KBM-7 (cell line): ENCODE measurements at regions not wholly inside any gene's neighbourhood (a gene's known extent, or its start where the extent isn't known, plus 50 kb on each side); places are given as distances from the start of the nearest gene placed in this dataset.

Source experiments
- DNase-seq: peaks from one replicate; pipeline ENCODE4 v3.0.0-alpha.2; 2015
- in situ Hi-C: fragments of 300-500 bp; cut with MboI; formaldehyde crosslinking; loops from 2 replicates; pipeline ENCODE4 v1.14.3; 2020; ENCODE audit warnings: low sequenced_read_pairs, low pct_unique_long_range_greater_than_20kb, mixed read lengths

- DNase-seq, result no peak
- in situ Hi-C loops, result no loop called here
Measured at GRCh38 chr2:841036-841435, 109.6 kb upstream of the SNTG2 start.

DNA sequence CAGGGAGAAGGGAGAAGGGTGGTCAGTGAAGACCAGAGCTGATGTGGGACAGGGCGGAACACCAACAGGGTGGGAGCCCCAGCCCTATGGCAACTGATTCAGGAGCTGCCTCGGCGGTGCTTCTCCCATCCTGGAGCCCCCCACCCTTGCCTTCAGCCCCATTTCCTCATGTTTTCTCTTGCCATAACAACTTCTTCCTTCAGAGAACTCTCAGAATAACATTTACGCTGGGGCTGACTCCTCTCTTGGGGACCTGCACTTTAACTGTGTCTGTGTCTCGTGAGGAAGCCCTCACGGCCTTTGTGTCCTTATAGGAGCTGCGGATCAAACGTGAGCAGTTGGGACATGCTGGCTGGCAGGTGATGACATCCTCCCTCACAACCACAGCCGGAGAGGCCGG is 116.4 kb upstream of the SNTG2 start:
- in situ Hi-C loops, result no loop called here
- DNase-seq, result no peak

GRCh38 chr2:833180-833579 is 117.5 kb upstream of the SNTG2 start:
- in situ Hi-C loops, result no loop called here
- DNase-seq, result no peak

DNA sequence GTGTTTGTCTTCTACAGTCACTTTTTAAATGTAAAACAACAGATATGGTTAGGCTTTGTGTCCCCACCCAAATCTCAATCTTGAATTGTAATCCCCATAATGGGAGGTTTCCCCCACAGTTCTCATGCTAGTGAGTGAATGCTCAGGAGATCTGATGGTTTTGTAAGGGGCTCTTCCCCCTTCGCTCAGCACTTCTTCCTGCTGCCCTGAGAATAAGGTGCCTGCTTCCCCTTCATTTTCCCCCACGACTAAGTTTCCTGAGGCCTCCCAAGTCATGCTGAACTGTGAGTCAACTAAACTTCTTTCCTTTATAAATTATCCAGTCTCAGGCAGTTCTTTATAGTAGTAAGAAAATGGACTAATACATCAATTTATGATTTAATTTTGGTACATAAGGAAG is 118.0 kb upstream of the SNTG2 start:
- DNase-seq, result no peak
- in situ Hi-C loops, result no loop called here

DNA sequence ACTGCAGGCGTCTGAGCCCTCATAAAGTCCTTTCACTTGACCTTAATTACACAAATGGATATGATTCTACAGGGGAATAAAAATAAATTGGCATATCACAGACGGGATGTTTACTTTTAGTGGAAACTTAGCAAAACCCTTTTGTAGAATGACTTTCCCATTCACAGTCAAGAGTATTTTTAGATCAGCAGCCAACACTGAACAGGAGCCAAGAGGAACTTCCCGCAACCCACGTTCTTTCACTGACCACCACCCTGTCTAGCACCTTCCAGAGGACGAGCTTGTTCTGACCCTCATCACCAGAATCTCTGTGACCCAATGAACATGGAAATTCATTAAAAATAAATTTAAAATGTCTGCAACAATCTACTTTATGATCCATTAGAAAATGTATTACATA is 119.0 kb upstream of the SNTG2 start:
- in situ Hi-C loops, result no loop called here
- no peak for DNase-seq

DNA sequence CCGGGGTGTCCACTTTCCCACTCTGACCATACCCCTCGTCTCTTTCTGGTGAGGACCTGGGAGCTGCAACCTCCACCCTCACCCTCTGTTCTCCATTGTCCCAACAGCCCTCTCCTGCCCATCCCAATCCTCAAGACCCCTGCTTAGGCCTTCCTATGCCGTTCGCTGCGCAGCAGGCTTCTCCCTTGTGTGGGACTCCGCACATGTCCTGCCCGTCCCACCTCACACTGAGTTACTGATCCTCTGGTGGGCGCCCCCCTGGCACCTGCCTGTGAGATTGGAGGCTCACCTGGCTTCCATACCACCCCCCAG is 119.5 kb upstream of the SNTG2 start:
- DNase-seq, result no peak
- in situ Hi-C loops, result no loop called here

GRCh38 chr2:830419-831224 is 120.0 kb upstream of the SNTG2 start:
- in situ Hi-C loops, result no loop called here
- DNase-seq, result no peak

GRCh38 chr2:829047-829446 is 121.6 kb upstream of the SNTG2 start:
- in situ Hi-C loops, result no loop called here
- no peak for DNase-seq

DNA sequence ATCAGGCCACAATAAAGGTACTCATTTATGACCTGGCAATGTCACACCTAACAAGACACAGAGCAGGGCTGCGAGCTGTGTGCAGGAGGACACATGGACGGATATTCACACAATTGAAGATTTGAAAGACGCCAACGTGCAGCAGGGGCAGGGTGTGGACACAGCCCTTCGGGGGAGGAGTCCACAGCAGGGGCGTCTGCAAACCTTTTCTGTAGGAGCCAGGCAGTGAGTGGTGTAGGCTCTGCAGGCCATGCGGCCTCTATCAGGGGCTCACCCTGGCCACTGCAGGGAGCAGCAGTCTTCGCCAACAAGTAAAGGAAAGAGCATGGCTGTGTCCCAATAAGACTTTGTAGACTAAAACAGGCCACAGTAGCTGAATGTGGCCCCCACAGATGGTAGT is 125.7 kb upstream of the SNTG2 start:
- DNase-seq, result no peak
- in situ Hi-C loops, result no loop called here

- no peak for DNase-seq
- in situ Hi-C loops, result no loop called here
Measured at GRCh38 chr2:824524-824923, 126.1 kb upstream of the SNTG2 start.

- in situ Hi-C loops, result no loop called here
- no peak for DNase-seq
Measured at GRCh38 chr2:821546-821945, 129.1 kb upstream of the SNTG2 start.

DNA sequence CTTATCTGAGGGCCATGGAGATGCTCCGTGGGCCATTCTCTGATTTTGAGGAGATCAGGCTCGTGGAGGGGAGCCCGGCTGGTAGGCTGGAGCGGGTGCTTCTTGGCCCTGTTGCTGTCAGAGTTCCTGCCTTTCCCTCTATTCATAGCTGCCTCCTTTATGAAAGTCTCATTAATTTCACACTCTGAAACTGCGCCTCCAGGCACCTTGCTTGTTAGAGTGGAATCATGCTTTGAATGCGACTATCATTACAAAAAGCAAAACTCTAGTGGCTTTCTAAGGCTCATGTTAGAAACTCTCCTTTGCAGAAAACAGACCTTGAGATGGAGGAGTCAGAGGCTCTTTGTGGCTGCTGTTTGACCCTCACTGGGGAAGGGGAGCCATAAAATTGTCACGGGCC is 131.0 kb upstream of the SNTG2 start:
- in situ Hi-C loops, result no loop called here
- no peak for DNase-seq

DNA sequence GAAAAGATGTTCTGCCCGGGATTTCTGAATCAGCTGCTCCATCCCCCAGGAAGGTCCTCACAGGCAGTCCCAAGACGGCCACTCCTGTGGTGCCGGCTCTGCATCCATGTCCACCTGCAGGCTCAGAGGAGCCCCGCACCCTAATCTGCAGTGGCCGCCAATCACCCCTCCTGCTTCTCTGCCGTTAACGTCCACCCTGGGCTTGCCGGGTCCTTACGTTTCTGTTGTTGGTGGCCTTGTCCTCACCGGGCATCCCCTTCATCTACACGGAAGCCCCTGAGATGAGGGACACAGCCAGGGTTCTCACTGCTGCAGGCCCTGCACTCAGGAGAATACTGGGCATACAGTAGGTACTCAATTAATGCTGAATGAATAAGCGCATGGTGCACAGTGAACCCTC is 131.5 kb upstream of the SNTG2 start:
- in situ Hi-C loops, result no loop called here
- no peak for DNase-seq

DNA sequence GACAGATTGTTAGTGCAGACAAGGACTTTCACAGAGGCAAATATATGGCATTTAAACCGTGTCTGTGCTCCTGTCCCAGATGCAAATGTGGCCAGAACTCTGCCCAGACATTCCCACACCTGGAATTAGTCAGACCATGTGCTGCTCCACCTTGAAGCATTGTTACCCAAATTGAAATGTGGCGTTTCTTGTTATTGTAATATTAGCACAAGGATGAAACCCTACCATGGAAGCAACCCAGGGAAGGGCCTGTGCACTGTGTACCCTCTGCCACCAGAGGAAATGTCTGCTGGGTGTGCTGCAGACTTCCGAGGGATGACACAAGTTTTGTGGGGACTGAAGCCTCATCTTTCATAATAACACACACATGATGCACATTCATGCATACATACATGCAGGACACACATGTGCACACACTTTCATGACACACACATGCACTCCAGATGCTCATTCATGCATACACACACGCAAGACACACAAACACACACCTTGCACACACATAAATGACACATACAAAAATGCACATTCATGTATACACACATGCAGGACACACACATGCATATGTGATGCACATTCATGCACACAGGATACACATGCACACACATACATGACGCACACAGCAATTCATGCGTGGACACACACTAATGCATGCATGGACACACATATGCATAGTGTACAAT is 133.2 kb upstream of the SNTG2 start:
- in situ Hi-C loops, result no loop called here
- no peak for DNase-seq

GRCh38 chr2:816278-816677 is 134.4 kb upstream of the SNTG2 start:
- in situ Hi-C loops, result no loop called here
- no peak for DNase-seq

DNA sequence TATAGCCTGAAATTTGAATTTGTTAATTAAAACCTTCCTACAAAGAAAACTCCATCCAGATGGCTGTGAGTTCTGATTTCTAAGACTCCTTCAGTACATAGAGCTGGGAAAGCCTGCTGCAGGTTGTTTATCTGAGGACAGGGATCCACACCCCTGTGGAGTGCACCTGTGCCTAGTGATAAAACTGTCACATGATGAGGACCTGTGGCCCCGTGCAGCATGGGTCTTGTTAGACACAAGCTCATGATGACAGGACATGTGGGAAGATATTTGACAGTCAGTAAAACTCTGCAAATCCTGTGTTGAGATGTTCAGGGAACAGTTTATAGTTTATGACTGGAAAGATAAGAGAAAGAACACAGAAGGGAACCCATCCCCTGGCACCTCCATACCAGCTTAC is 133.2 kb upstream of the TMEM18 start:
- DNase-seq, result no peak
- in situ Hi-C loops, result no loop called here

- in situ Hi-C loops, result no loop called here
- DNase-seq, result no peak
Measured at GRCh38 chr2:807300-807699, 130.1 kb upstream of the TMEM18 start.

DNA sequence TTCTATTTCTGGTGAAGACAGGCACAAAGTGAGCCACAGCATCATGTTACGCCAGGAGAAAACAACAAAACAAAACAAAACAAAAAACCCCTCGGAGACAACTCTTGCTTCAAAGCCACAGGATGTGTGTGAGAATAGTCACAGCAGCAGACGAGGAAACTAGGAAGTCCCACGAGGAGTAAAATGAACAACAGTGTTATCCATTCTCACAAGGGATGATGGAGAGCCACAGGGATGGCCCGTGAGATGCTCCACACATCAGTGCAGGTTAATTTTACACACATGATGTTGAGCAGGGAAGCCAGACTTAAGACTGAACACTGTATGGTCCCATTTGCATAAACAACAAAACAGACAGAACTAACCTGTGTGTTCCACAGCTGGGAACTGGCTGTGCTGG is 128.5 kb upstream of the TMEM18 start:
- no peak for DNase-seq
- in situ Hi-C loops, result no loop called here

GRCh38 chr2:797993-798392 is 120.8 kb upstream of the TMEM18 start:
- in situ Hi-C loops, result no loop called here
- no peak for DNase-seq

DNA sequence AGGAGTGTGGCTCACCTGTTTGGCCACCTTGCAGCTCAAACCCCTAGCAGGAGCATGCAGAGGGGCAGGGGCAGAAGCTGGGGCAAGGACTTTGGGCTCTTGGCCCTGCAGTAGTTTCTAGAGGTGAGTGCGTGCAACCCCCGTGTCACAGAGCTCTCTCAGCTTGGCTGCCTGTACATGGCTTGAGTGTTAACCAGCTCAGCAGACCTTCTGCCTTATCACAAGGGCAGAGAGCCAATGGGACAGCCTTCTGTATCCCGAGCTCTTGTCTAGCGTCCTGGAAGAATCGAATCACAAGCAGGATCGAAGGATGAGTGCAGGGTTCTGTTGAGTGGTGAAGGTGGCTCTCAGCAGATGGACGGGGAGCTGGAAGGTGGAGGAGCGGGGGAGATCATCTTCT is 120.3 kb upstream of the TMEM18 start:
- no peak for DNase-seq
- in situ Hi-C loops, result no loop called here
